ENCODE measurements at regions not wholly inside any gene's neighbourhood (a gene's known extent, or its start where the extent isn't known, plus 50 kb on each side); places are given as distances from the start of the nearest gene placed in this dataset.

- Histone ChIP-seq H2AFZ (no peak overlapping the region), H3K9me2 (replicated peaks; ENCODE audit: insufficient read depth) (no peaks in the 10 kb centered on the region), H3K36me3 (replicated peaks; ENCODE audit: insufficient read depth, low read depth) (no peaks in the 10 kb centered on the region), H3K27me3 (no peaks in the 10 kb centered on the region), H3K79me2 (no peaks in the 10 kb centered on the region), H3K4me3 (no peak overlapping the region), H4K20me1 (ENCODE audit: insufficient read depth, poor library complexity, severe bottlenecking) (no peaks in the 10 kb centered on the region), H3K27ac (no peak overlapping the region), H3K4me1 (ENCODE audit: insufficient read depth) (no peaks in the 10 kb centered on the region), H3K4me2 (no peak overlapping the region), H3K9me3 (ENCODE audit: low read depth) (no peaks in the 10 kb centered on the region)
- TF ChIP-seq CTCF (IDR thresholded peaks at IDR 0.05; ENCODE audit: poor library complexity) (no peak), EZH2phosphoT487 (IDR thresholded peaks at IDR 0.05; ENCODE audit: low read depth, severe bottlenecking, unreplicated experiment) (no peak), EZH2 (IDR thresholded peaks at IDR 0.05; ENCODE audit: borderline replicate concordance) (no peak)
- 83% methylated on average over 10 of the region's 10 CpGs for WGBS (ENCODE audit: low lambda C conversion rate, missing lambda C conversion rate)
- DNase-seq (ENCODE audit: low spot score) = no peak
These were observed 67.5 kb downstream of the PSMG1 start for GRCh38 chr21:39115576-39116235.

- Histone ChIP-seq H3K4me2 (no peak overlapping the region), H3K4me1 (ENCODE audit: insufficient read depth) (no peaks in the 10 kb centered on the region), H3K79me2 (no peaks in the 10 kb centered on the region), H3K27me3 (no peaks in the 10 kb centered on the region), H3K9me3 (ENCODE audit: low read depth) (no peaks in the 10 kb centered on the region), H3K36me3 (replicated peaks; ENCODE audit: insufficient read depth, low read depth) (no peaks in the 10 kb centered on the region), H4K20me1 (ENCODE audit: insufficient read depth, poor library complexity, severe bottlenecking) (no peaks in the 10 kb centered on the region), H2AFZ (no peak overlapping the region), H3K27ac (no peak overlapping the region), H3K9me2 (replicated peaks; ENCODE audit: insufficient read depth) (no peaks in the 10 kb centered on the region), H3K4me3 (no peak overlapping the region)
- WGBS (ENCODE audit: low lambda C conversion rate, missing lambda C conversion rate) = 80% methylated on average over 11 of the region's 11 CpGs
- TF ChIP-seq CTCF (IDR thresholded peaks at IDR 0.05; ENCODE audit: poor library complexity) = no peak
- no peak for TF ChIP-seq EZH2 (IDR thresholded peaks at IDR 0.05; ENCODE audit: borderline replicate concordance)
- TF ChIP-seq EZH2phosphoT487 (IDR thresholded peaks at IDR 0.05; ENCODE audit: low read depth, severe bottlenecking, unreplicated experiment) = no peak
- DNase-seq (ENCODE audit: low spot score) = no peak
These were observed 68.2 kb downstream of the PSMG1 start for GRCh38 chr21:39114871-39115575.

GRCh38 chr21:39111931-39112550 lies 71.2 kb downstream of the PSMG1 start:
- Histone ChIP-seq H3K9me2 (replicated peaks; ENCODE audit: insufficient read depth) (no peaks in the 10 kb centered on the region), H3K36me3 (replicated peaks; ENCODE audit: insufficient read depth, low read depth) (no peaks in the 10 kb centered on the region), H3K27me3 (no peaks in the 10 kb centered on the region), H3K27ac (no peak overlapping the region), H3K9me3 (ENCODE audit: low read depth) (no peaks in the 10 kb centered on the region), H3K4me3 (no peak overlapping the region), H4K20me1 (ENCODE audit: insufficient read depth, poor library complexity, severe bottlenecking) (no peaks in the 10 kb centered on the region), H3K79me2 (no peaks in the 10 kb centered on the region), H3K4me2 (no peak overlapping the region), H3K4me1 (ENCODE audit: insufficient read depth) (no peaks in the 10 kb centered on the region), H2AFZ (no peak overlapping the region)
- 77% methylated on average over 6 of the region's 6 CpGs for WGBS (ENCODE audit: low lambda C conversion rate, missing lambda C conversion rate)
- DNase-seq (ENCODE audit: low spot score) = no peak
- TF ChIP-seq CTCF (IDR thresholded peaks at IDR 0.05; ENCODE audit: poor library complexity) (no peak), EZH2 (IDR thresholded peaks at IDR 0.05; ENCODE audit: borderline replicate concordance) (no peak), EZH2phosphoT487 (IDR thresholded peaks at IDR 0.05; ENCODE audit: low read depth, severe bottlenecking, unreplicated experiment) (no peak)
